GM12892 (cell line): ENCODE measurements at regions not wholly inside any gene's neighbourhood (a gene's known extent, or its start where the extent isn't known, plus 50 kb on each side); places are given as distances from the start of the nearest gene placed in this dataset.
"Not testable (repeated sequence)": the region's sequence is repeated elsewhere in the genome, so short reads cannot be mapped to it uniquely, and the experiment has no call there.

Experiments used
- POLR2AphosphoS5 ChIP-seq: IDR thresholded peaks from 2 replicates; pipeline ENCODE4 v1.6.1; 2011; ENCODE audit warnings: low read depth, low read length, control low read depth
- TAF1 ChIP-seq: IDR thresholded peaks from 2 replicates; pipeline ENCODE4 v1.6.1; 2011; ENCODE audit warnings: low read depth, mild to moderate bottlenecking, control low read depth, low read length, borderline replicate concordance

GRCh38 chr16:64072131-64072730 is 1049.6 kb downstream of the CDH11 start:
- TF ChIP-seq TAF1, POLR2AphosphoS5: not testable (repeated sequence)
